Thymus (tissue), 11 donors: ENCODE measurements at regions not wholly inside any gene's neighbourhood (a gene's known extent, or its start where the extent isn't known, plus 50 kb on each side); places are given as distances from the start of the nearest gene placed in this dataset.

Experiments
- DNase-seq, 9 donors: peaks; one replicate each; pipeline ENCODE4 v3.0.0-alpha.2; 2013; ENCODE audit warnings: low spot score in 9 of 9, low read depth in 6 of 9, missing footprints in 1 of 9
- H3K27ac ChIP-seq, 2 donors: one replicate each; pipeline ENCODE4 v1.5.1; 2013; ENCODE audit warnings: control low read depth in 1 of 2, low read depth in 1 of 2, low read length in 1 of 2, mild to moderate bottlenecking in 1 of 2, moderate library complexity in 1 of 2
- H3K27me3 ChIP-seq, 2 donors: one replicate each; pipeline ENCODE4 v1.5.1; 2013; ENCODE audit warnings: low read length in 1 of 2; ENCODE audit not compliant: control insufficient read depth in 2 of 2, insufficient read depth in 1 of 2
- H3K36me3 ChIP-seq, 2 donors: one replicate each; pipeline ENCODE4 v1.5.1; 2013; ENCODE audit warnings: low read length in 1 of 2, mild to moderate bottlenecking in 1 of 2, moderate library complexity in 1 of 2; ENCODE audit not compliant: control insufficient read depth in 2 of 2, insufficient read depth in 2 of 2
- H3K4me1 ChIP-seq, 2 donors: one replicate each; pipeline ENCODE4 v1.5.1; 2013; ENCODE audit warnings: low read length in 2 of 2; ENCODE audit not compliant: control insufficient read depth in 2 of 2, insufficient read depth in 2 of 2
- H3K4me3 ChIP-seq, 2 donors: one replicate each; pipeline ENCODE4 v1.5.1; 2013; ENCODE audit warnings: low read length in 2 of 2, control low read depth in 1 of 2, mild to moderate bottlenecking in 1 of 2
- H3K9me3 ChIP-seq, 2 donors: one replicate each; pipeline ENCODE4 v1.5.1; 2013; ENCODE audit warnings: low read length in 1 of 2, mild to moderate bottlenecking in 1 of 2; ENCODE audit not compliant: control insufficient read depth in 2 of 2, insufficient read depth in 1 of 2
- WGBS: extraction: QIAGEN DNeasy Blood & Tissue Kit; methylation state at CpG from one replicate; pipeline ENCODE4 v1.1.7; 2013; 5-methylcytosine and 5-hydroxymethylcytosine counted together
- donor health status: healthy.

GRCh38 chr7:96400001-96400400 lies 78.1 kb upstream of the SLC25A13 start:
- no peak for DNase-seq
- no peaks in the 10 kb centered on the region for H3K4me1 ChIP-seq
- 94% methylated on average over 1 of the region's 1 CpG for WGBS
- no peak overlapping the region for H3K27ac ChIP-seq
- H3K4me3 ChIP-seq = no peak overlapping the region
- peaks cover 0 to 4% of the 10 kb centered on the region in 2 donors for H3K9me3 ChIP-seq
- H3K27me3 ChIP-seq = no peaks in the 10 kb centered on the region
- H3K36me3 ChIP-seq = no peaks in the 10 kb centered on the region

- H3K36me3 ChIP-seq = no peaks in the 10 kb centered on the region
- 95% methylated on average over 8 of the region's 8 CpGs for WGBS
- no peaks in the 10 kb centered on the region for H3K4me1 ChIP-seq
- DNase-seq = no peak
- peaks cover 0 to 4% of the 10 kb centered on the region in 2 donors for H3K9me3 ChIP-seq
- H3K27me3 ChIP-seq = no peaks in the 10 kb centered on the region
- no peak overlapping the region for H3K4me3 ChIP-seq
- H3K27ac ChIP-seq = no peak overlapping the region
Measured at GRCh38 chr7:96397936-96398598, 76.2 kb upstream of the SLC25A13 start.

GRCh38 chr7:96388620-96389383 lies 66.9 kb upstream of the SLC25A13 start:
- H3K9me3 ChIP-seq = no peaks in the 10 kb centered on the region
- H3K4me1 ChIP-seq = no peaks in the 10 kb centered on the region
- DNase-seq = no peak
- no peaks in the 10 kb centered on the region for H3K27me3 ChIP-seq
- H3K27ac ChIP-seq = peak overlapping the region in 1 of 2 donors; percentile 29
- no peaks in the 10 kb centered on the region for H3K36me3 ChIP-seq
- no peak overlapping the region for H3K4me3 ChIP-seq
- 81% methylated on average over 8 of the region's 8 CpGs for WGBS

- Histone ChIP-seq H3K36me3 (no peaks in the 10 kb centered on the region), H3K27me3 (no peaks in the 10 kb centered on the region), H3K4me3 (no peak overlapping the region), H3K9me3 (no peaks in the 10 kb centered on the region), H3K27ac (peak overlapping the region in 1 of 2 donors; percentile 12), H3K4me1 (no peaks in the 10 kb centered on the region)
- no peak for DNase-seq
- 42% methylated on average over 2 of the region's 2 CpGs for WGBS
Measured at GRCh38 chr7:96388166-96388565, 66.3 kb upstream of the SLC25A13 start.

GRCh38 chr7:96380111-96380512 lies 58.2 kb upstream of the SLC25A13 start:
- Histone ChIP-seq H3K27me3 (no peaks in the 10 kb centered on the region), H3K9me3 (no peaks in the 10 kb centered on the region), H3K36me3 (no peaks in the 10 kb centered on the region), H3K27ac (no peak overlapping the region), H3K4me3 (no peak overlapping the region), H3K4me1 (no peaks in the 10 kb centered on the region)
- WGBS = 67% methylated on average over 5 of the region's 5 CpGs
- DNase-seq = peak in 1 of 9 donors; percentile 10

GRCh38 chr7:96377399-96377798 lies 55.5 kb upstream of the SLC25A13 start:
- H3K27me3 ChIP-seq = no peaks in the 10 kb centered on the region
- H3K4me1 ChIP-seq = no peaks in the 10 kb centered on the region
- no peaks in the 10 kb centered on the region for H3K9me3 ChIP-seq
- no peak overlapping the region for H3K27ac ChIP-seq
- H3K36me3 ChIP-seq = no peaks in the 10 kb centered on the region
- no peak overlapping the region for H3K4me3 ChIP-seq
- no peak for DNase-seq
